Prostate gland (tissue), 2 donors: ENCODE measurements at regions not wholly inside any gene's neighbourhood (a gene's known extent, or its start where the extent isn't known, plus 50 kb on each side); places are given as distances from the start of the nearest gene placed in this dataset.

Experiments
- CTCF ChIP-seq, 4 experiments: fragments of 200-600 bp in 2 of 4; fragments of 450-650 bp in 2 of 4; sonication (generic) in 2 of 4; IDR thresholded peaks; 1 replicate in 3 of 4; 2 replicates in 1 of 4; pipeline ENCODE4 v1.5.1; 2016 to 2019; ENCODE audit warnings: antibody characterized with exemption in 4 of 4, mild to moderate bottlenecking in 2 of 4, moderate library complexity in 2 of 4
- POLR2A ChIP-seq: fragments of 450-650 bp; IDR thresholded peaks from one replicate; pipeline ENCODE4 v1.6.1; 2016; ENCODE audit warnings: antibody characterized with exemption, mild to moderate bottlenecking
- POLR2AphosphoS5 ChIP-seq: sonication (generic); formaldehyde crosslinking; IDR thresholded peaks from one replicate; pipeline ENCODE4 v1.6.1; 2017; ENCODE audit warnings: antibody characterized with exemption

- TF ChIP-seq CTCF (IDR thresholded peaks at IDR 0.05) (no peak), POLR2A (no peak), POLR2AphosphoS5 (no peak)
Observed at GRCh38 chr16:73505577-73505976, 457.6 kb upstream of the ZFHX3 start.
